B cell (primary cell): ENCODE measurements at regions not wholly inside any gene's neighbourhood (a gene's known extent, or its start where the extent isn't known, plus 50 kb on each side); places are given as distances from the start of the nearest gene placed in this dataset.

Source experiments
- EZH2 ChIP-seq: IDR thresholded peaks from 2 replicates; pipeline ENCODE4 v1.6.1; 2012; ENCODE audit warnings: borderline replicate concordance, low read depth, mild to moderate bottlenecking, moderate library complexity, low read length; ENCODE audit not compliant: insufficient read depth, poor library complexity, severe bottlenecking
- TF ChIP-seq, protein P1 (sequence below): fragments of 200-600 bp; IDR thresholded peaks from one replicate; pipeline ENCODE4 v1.8.0; 2022; ENCODE audit warnings: antibody characterized with exemption, mild to moderate bottlenecking

DNA sequence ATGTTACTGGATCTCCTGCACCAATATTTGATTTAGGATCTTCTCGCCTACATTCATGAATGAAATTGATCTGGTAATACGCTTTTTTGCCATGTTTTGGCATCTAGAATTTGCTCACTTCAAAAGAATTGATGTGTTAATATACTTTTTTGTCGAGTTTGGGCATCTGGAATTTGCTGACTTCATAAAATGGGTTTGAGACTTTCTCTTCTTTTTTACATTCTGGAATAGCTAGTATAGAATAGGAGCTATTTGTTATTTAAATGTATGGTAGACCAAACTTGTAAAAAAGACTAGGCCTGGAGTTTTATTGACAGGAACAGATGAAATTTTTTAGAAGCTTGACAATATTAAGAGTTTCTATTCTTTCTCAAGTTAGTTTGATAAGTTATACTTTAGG, 404.9 kb upstream of the TENM3 start:
- TF ChIP-seq, protein P1, sequence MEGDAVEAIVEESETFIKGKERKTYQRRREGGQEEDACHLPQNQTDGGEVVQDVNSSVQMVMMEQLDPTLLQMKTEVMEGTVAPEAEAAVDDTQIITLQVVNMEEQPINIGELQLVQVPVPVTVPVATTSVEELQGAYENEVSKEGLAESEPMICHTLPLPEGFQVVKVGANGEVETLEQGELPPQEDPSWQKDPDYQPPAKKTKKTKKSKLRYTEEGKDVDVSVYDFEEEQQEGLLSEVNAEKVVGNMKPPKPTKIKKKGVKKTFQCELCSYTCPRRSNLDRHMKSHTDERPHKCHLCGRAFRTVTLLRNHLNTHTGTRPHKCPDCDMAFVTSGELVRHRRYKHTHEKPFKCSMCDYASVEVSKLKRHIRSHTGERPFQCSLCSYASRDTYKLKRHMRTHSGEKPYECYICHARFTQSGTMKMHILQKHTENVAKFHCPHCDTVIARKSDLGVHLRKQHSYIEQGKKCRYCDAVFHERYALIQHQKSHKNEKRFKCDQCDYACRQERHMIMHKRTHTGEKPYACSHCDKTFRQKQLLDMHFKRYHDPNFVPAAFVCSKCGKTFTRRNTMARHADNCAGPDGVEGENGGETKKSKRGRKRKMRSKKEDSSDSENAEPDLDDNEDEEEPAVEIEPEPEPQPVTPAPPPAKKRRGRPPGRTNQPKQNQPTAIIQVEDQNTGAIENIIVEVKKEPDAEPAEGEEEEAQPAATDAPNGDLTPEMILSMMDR = no peak
- no peak for TF ChIP-seq EZH2
